ENCODE measurements at regions not wholly inside any gene's neighbourhood (a gene's known extent, or its start where the extent isn't known, plus 50 kb on each side); places are given as distances from the start of the nearest gene placed in this dataset.

GRCh38 chr20:11266571-11266970 is 592.8 kb upstream of the JAG1 start (continued):
- no peak for TF ChIP-seq IRF3 (IDR thresholded peaks at IDR 0.05; ENCODE audit: low read depth, low read length)
- no peak for TF ChIP-seq USF1 (IDR thresholded peaks at IDR 0.05; ENCODE audit: borderline replicate concordance, low read depth)
- TF ChIP-seq YY1 (IDR thresholded peaks at IDR 0.05; ENCODE audit: low read depth), result no peak
- TF ChIP-seq FOXJ3 (CRISPR knock-in tag; IDR thresholded peaks at IDR 0.05), result no peak

- no peaks in the 10 kb centered on the region for H3K36me3 ChIP-seq (replicated peaks in 1 of 2; ENCODE audit: control insufficient read depth in 1 of 2, insufficient read depth in 2 of 2, low read length in 1 of 2)
- peak overlapping the region; percentile 8 to 91; a peak in 3 of 4 replicates for H3K27ac ChIP-seq (ENCODE audit: low read depth in 2 of 2, low read length in 1 of 2)
- H2AFZ ChIP-seq (ENCODE audit: low read depth), result peak overlapping the region; percentile 73; the same call in 1 of the 2 replicates
- no peaks in the 10 kb centered on the region for H3K9me2 ChIP-seq
- H4K20me1 ChIP-seq (ENCODE audit: insufficient read depth), result no peaks in the 10 kb centered on the region
- no peaks in the 10 kb centered on the region for H3K27me3 ChIP-seq (ENCODE audit: insufficient read depth)
- no peaks in the 10 kb centered on the region for H3K79me2 ChIP-seq (ENCODE audit: insufficient read depth)
- ChIA-PET CTCF (interaction anchor here (0.6 to 1.5 kb wide), 4 partner anchors 14 to 1289 kb away, joined by 3 to 4 read pairs (median 4); no protein-coding TSS in a partner anchor), POLR2A (no interaction called here)
- H3K9ac ChIP-seq, result peak overlapping the region; percentile 19; the same call in 1 of the 2 replicates
- peaks cover 3% of the 10 kb centered on the region for H3F3A ChIP-seq (replicated peaks; ENCODE audit: insufficient read depth)
- H3K4me1 ChIP-seq (ENCODE audit: control insufficient read depth in 1 of 2, insufficient read depth in 2 of 2, low read depth in 1 of 2, low read length in 1 of 2), result peaks cover 0 to 11% of the 10 kb centered on the region in 2 experiments; a peak in 3 of 4 replicates
- 15% methylated on average over 5 of the region's 5 CpGs for WGBS (ENCODE audit: low lambda C conversion rate)
- H3K4me3 ChIP-seq (ENCODE audit: low read depth in 2 of 2, low read length in 1 of 2), result no peak overlapping the region
- H3K9me3 ChIP-seq, result no peaks in the 10 kb centered on the region
- DNase-seq, result peak; percentile 33
- peak overlapping the region; percentile 31 for H3K4me2 ChIP-seq
- no peak for TF ChIP-seq CHD2 (IDR thresholded peaks at IDR 0.05; ENCODE audit: low read length, partially characterized antibody)
- TF ChIP-seq GABPA (IDR thresholded peaks at IDR 0.05; ENCODE audit: low read depth), result no peak
- peak; percentile 96 for TF ChIP-seq RXRA (IDR thresholded peaks at IDR 0.05; ENCODE audit: borderline replicate concordance, low read depth)
- TF ChIP-seq GATA2 (CRISPR knock-in tag; IDR thresholded peaks at IDR 0.05), result no peak
- TF ChIP-seq SMC3 (IDR thresholded peaks at IDR 0.05; ENCODE audit: low read depth, low read length), result no peak
- peak; percentile 63; the same call in 1 of the 2 replicates for TF ChIP-seq YY1 (IDR thresholded peaks at IDR 0.05; ENCODE audit: low read depth)
- TF ChIP-seq CTCF (IDR thresholded peaks at IDR 0.05), result no peak
- no peak for TF ChIP-seq FOXJ3 (CRISPR knock-in tag; IDR thresholded peaks at IDR 0.05)
- TF ChIP-seq SIN3A (IDR thresholded peaks at IDR 0.05; ENCODE audit: borderline replicate concordance, low read depth, low read length), result 0 out of 2 replicates have a peak, but pooled peaks have one; percentile 38
- peak; percentile 78 for TF ChIP-seq FOXM1 (IDR thresholded peaks at IDR 0.05; ENCODE audit: low read depth)
- no peak for TF ChIP-seq IRF3 (IDR thresholded peaks at IDR 0.05; ENCODE audit: low read depth, low read length)
- TF ChIP-seq ELF1 (IDR thresholded peaks at IDR 0.05), result no peak; the same call in 1 of the 2 replicates
- TF ChIP-seq EZH2phosphoT487 (IDR thresholded peaks at IDR 0.05; ENCODE audit: borderline replicate concordance, low read depth), result no peak
- peak; percentile 81 for TF ChIP-seq NFIC (IDR thresholded peaks at IDR 0.05; ENCODE audit: borderline replicate concordance)
- TF ChIP-seq MEF2A (IDR thresholded peaks at IDR 0.05; ENCODE audit: borderline replicate concordance, low read depth), result peak; percentile 76; the same call in 1 of the 2 replicates
- TF ChIP-seq RCOR1 (IDR thresholded peaks at IDR 0.05; ENCODE audit: low read length), result no peak
- no peak for TF ChIP-seq NRF1 (IDR thresholded peaks at IDR 0.05; ENCODE audit: low read depth, low read length)
- peak; percentile 20; the same call in 1 of the 2 replicates for TF ChIP-seq RAD21 (IDR thresholded peaks at IDR 0.05; ENCODE audit: low read length)
- TF ChIP-seq MXI1 (IDR thresholded peaks at IDR 0.05; ENCODE audit: low read depth, low read length), result no peak
- peak; percentile 82; the same call in 1 of the 2 replicates for TF ChIP-seq POLR2AphosphoS5 (IDR thresholded peaks at IDR 0.05; ENCODE audit: low read depth, low read length)
- peak; percentile 62 to 95 for TF ChIP-seq EP300 (IDR thresholded peaks at IDR 0.05; ENCODE audit: borderline replicate concordance in 1 of 2, low read depth in 1 of 2, low read length in 1 of 2)
- peak; percentile 71 for TF ChIP-seq MAX (IDR thresholded peaks at IDR 0.05; ENCODE audit: low read depth)
- peak; percentile 57; the same call in 1 of the 2 replicates for TF ChIP-seq TEAD4 (IDR thresholded peaks at IDR 0.05; ENCODE audit: borderline replicate concordance, insufficient read depth)
- TF ChIP-seq TAF1 (IDR thresholded peaks at IDR 0.05; ENCODE audit: borderline replicate concordance, low read depth, low read length), result no peak
Observed at GRCh38 chr20:11267131-11267761, 593.4 kb upstream of the JAG1 start.
